PC-3 (cell line): ENCODE measurements at regions not wholly inside any gene's neighbourhood (a gene's known extent, or its start where the extent isn't known, plus 50 kb on each side); places are given as distances from the start of the nearest gene placed in this dataset.

Source experiments
- ATAC-seq: fragments of 200-7000 bp; cut with Tn5 transposase; 2 replicates; pipeline ENCODE4 v1.9.1; 2020; ENCODE audit warnings: mild to moderate bottlenecking, moderate library complexity
- BruUV-seq: library from RNA; stranded (reverse); fragments of 400-500 nt; replicated peaks from 2 replicates; lab custom pipeline; 2021; lab: Mats Ljungman, UMichigan
- CTCF ChIA-PET: fragments of 300-600 bp; sonication (Branson Sonifier 250); formaldehyde crosslinking; loops from one replicate; lab custom pipeline; 2022; ENCODE audit warnings: antibody characterized with exemption; lab: Charles Lee
- POLR2A ChIA-PET: fragments of 300-600 bp; sonication (Branson Sonifier 250); formaldehyde crosslinking; loops from one replicate; lab custom pipeline; 2022; ENCODE audit warnings: antibody characterized with exemption; ENCODE audit not compliant: unreplicated experiment; lab: Charles Lee
- DNase-seq: peaks from one replicate; pipeline ENCODE4 v3.0.0-alpha.2; 2015
- H2AFZ ChIP-seq: fragments of 300-600 bp; sonication (generic); 2 replicates; pipeline ENCODE4 v1.6.0; 2016; ENCODE audit warnings: antibody characterized with exemption, low read length
- H3F3A ChIP-seq: fragments of 300-600 bp; sonication (generic); one replicate; pipeline ENCODE4 v1.6.0; 2017; ENCODE audit warnings: antibody characterized with exemption, low read length, control low read depth, mild to moderate bottlenecking; ENCODE audit not compliant: unreplicated experiment
- H3K27ac ChIP-seq: fragments of 300-600 bp; sonication (generic); 2 replicates; pipeline ENCODE4 v1.5.1; 2016; ENCODE audit warnings: mild to moderate bottlenecking, low read length
- H3K27me3 ChIP-seq: fragments of 300-600 bp; sonication (generic); 2 replicates; pipeline ENCODE4 v1.6.1; 2016; ENCODE audit warnings: low read length, mixed read lengths
- H3K36me3 ChIP-seq: fragments of 300-600 bp; sonication (generic); 2 replicates; pipeline ENCODE4 v1.6.1; 2016; ENCODE audit warnings: low read depth, mixed run types, low read length, mixed read lengths
- H3K4me1 ChIP-seq: fragments of 300-600 bp; sonication (generic); 2 replicates; pipeline ENCODE4 v1.5.1; 2016; ENCODE audit warnings: low read length; ENCODE audit not compliant: insufficient read depth
- H3K4me2 ChIP-seq: fragments of 300-600 bp; sonication (generic); 2 replicates; pipeline ENCODE4 v1.6.0; 2016; ENCODE audit warnings: low read length
- H3K4me3 ChIP-seq: fragments of 300-600 bp; sonication (generic); 2 replicates; pipeline ENCODE4 v1.5.1; 2016; ENCODE audit warnings: mild to moderate bottlenecking, low read length, mixed read lengths
- H3K79me2 ChIP-seq: fragments of 300-600 bp; sonication (generic); 2 replicates; pipeline ENCODE4 v1.6.1; 2017; ENCODE audit warnings: low read length, mixed read lengths
- H3K9ac ChIP-seq: fragments of 300-600 bp; sonication (generic); 2 replicates; pipeline ENCODE4 v1.6.0; 2016; ENCODE audit warnings: mild to moderate bottlenecking, low read length
- H3K9me2 ChIP-seq: fragments of 300-600 bp; sonication (generic); replicated peaks from 2 replicates; pipeline ENCODE4 v1.6.1; 2016; ENCODE audit warnings: mixed run types, low read length, mixed read lengths
- H3K9me3 ChIP-seq: fragments of 300-600 bp; sonication (generic); 2 replicates; pipeline ENCODE4 v1.6.1; 2016; ENCODE audit warnings: low read length, mixed read lengths
- H4K20me1 ChIP-seq: fragments of 300-600 bp; sonication (generic); 2 replicates; pipeline ENCODE4 v1.6.1; 2016; ENCODE audit warnings: low read length, mixed read lengths
- EZH2 ChIP-seq: fragments of 300-600 bp; sonication (generic); IDR thresholded peaks from one replicate; pipeline ENCODE4 v1.6.1; 2017; ENCODE audit warnings: antibody characterized with exemption, mild to moderate bottlenecking, low read length; ENCODE audit not compliant: unreplicated experiment
- EZH2phosphoT487 ChIP-seq: fragments of 300-600 bp; sonication (generic); IDR thresholded peaks from 2 replicates; pipeline ENCODE4 v1.6.1; 2018; ENCODE audit warnings: mild to moderate bottlenecking, antibody characterized with exemption, low read length, borderline replicate concordance
- intact Hi-C: fragments of 100-400 bp; cut with micrococcal nuclease; formaldehyde crosslinking; loops from 2 replicates; pipeline ENCODE4 v1.9.0; 2023
- TF ChIP-seq, protein P1 (sequence below): fragments of 300-600 bp; sonication (generic); conservative IDR thresholded peaks from 2 replicates; pipeline ENCODE4 v1.5.1; 2017; ENCODE audit warnings: antibody characterized with exemption, low read depth, mild to moderate bottlenecking, low read length

DNA sequence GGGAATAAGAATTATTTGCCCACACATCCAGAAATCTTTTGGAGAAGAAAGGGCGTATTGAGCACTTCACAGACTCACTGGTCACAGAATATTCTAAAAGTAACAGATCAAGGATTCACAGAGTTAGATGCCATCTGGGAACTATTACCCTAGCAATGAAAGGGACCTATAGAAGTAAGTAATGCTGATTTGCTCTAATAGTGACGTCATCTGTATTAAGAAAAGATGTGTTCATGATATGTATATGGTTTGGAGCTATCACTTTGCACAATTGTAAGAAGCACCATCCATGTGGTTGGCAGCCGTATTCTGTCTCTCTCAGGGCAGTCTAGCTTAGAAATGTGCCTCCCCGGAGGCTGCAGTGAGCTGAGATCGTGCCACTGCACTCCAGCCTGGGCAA lies 52.8 kb upstream of the SV2C start:
- H3K9me3 ChIP-seq, result no peaks in the 10 kb centered on the region
- H4K20me1 ChIP-seq, result no peaks in the 10 kb centered on the region
- H3K27me3 ChIP-seq, result peaks cover 3% of the 10 kb centered on the region; the same call in 1 of the 2 replicates
- BruUV-seq, result no TSS peak
- H3K9me2 ChIP-seq, result no peaks in the 10 kb centered on the region
- DNase-seq (no peak), ATAC-seq (no peak)
- no peaks in the 10 kb centered on the region for H3K79me2 ChIP-seq
- no peak overlapping the region for H3K27ac ChIP-seq
- ChIA-PET CTCF (no interaction called here), POLR2A (no interaction called here)
- TF ChIP-seq EZH2 (no peak), EZH2phosphoT487 (no peak)
- TF ChIP-seq, protein P1, sequence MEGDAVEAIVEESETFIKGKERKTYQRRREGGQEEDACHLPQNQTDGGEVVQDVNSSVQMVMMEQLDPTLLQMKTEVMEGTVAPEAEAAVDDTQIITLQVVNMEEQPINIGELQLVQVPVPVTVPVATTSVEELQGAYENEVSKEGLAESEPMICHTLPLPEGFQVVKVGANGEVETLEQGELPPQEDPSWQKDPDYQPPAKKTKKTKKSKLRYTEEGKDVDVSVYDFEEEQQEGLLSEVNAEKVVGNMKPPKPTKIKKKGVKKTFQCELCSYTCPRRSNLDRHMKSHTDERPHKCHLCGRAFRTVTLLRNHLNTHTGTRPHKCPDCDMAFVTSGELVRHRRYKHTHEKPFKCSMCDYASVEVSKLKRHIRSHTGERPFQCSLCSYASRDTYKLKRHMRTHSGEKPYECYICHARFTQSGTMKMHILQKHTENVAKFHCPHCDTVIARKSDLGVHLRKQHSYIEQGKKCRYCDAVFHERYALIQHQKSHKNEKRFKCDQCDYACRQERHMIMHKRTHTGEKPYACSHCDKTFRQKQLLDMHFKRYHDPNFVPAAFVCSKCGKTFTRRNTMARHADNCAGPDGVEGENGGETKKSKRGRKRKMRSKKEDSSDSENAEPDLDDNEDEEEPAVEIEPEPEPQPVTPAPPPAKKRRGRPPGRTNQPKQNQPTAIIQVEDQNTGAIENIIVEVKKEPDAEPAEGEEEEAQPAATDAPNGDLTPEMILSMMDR, result no peak
- no peaks in the 10 kb centered on the region for H3F3A ChIP-seq
- H2AFZ ChIP-seq, result no peak overlapping the region
- no peak overlapping the region for H3K4me2 ChIP-seq
- no peaks in the 10 kb centered on the region for H3K36me3 ChIP-seq
- intact Hi-C loops, result no loop called here
- no peaks in the 10 kb centered on the region for H3K4me1 ChIP-seq
- no peak overlapping the region for H3K4me3 ChIP-seq
- no peak overlapping the region for H3K9ac ChIP-seq

DNA sequence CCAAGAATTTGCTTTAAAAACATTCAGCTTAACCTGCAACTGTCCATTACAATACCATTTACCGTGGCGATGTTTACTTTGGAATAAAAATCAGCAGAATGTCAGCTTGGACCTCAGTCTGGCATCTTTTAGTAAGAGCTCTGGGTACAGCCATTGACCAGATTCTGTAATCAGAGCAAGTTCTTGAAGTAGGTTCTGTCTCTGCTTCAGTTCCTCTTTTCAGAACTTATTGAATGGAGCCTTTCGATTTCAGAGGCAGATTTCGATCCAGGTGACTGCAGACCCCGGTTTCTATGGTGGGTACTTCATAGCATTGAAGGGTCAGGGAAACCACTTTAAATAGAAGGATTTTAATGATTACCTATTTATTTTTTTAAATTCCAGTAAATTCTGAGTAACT lies 53.4 kb upstream of the SV2C start:
- H4K20me1 ChIP-seq, result no peaks in the 10 kb centered on the region
- TF ChIP-seq EZH2phosphoT487 (no peak), EZH2 (no peak)
- TF ChIP-seq, protein P1, result no peak
- H3F3A ChIP-seq, result no peaks in the 10 kb centered on the region
- H3K9me3 ChIP-seq, result no peaks in the 10 kb centered on the region
- CTCF ChIA-PET, result no interaction called here
- H3K27me3 ChIP-seq, result peaks cover 5% of the 10 kb centered on the region; the same call in 1 of the 2 replicates
- H3K9ac ChIP-seq, result no peak overlapping the region
- DNase-seq, result no peak
- POLR2A ChIA-PET, result no interaction called here
- intact Hi-C loops, result no loop called here
- H3K27ac ChIP-seq, result no peak overlapping the region
- no peak for ATAC-seq
- H3K9me2 ChIP-seq, result no peaks in the 10 kb centered on the region
- no peaks in the 10 kb centered on the region for H3K4me1 ChIP-seq
- H2AFZ ChIP-seq, result no peak overlapping the region
- no peak overlapping the region for H3K4me3 ChIP-seq
- H3K79me2 ChIP-seq, result no peaks in the 10 kb centered on the region
- H3K4me2 ChIP-seq, result no peak overlapping the region
- BruUV-seq, result no TSS peak
- no peaks in the 10 kb centered on the region for H3K36me3 ChIP-seq

DNA sequence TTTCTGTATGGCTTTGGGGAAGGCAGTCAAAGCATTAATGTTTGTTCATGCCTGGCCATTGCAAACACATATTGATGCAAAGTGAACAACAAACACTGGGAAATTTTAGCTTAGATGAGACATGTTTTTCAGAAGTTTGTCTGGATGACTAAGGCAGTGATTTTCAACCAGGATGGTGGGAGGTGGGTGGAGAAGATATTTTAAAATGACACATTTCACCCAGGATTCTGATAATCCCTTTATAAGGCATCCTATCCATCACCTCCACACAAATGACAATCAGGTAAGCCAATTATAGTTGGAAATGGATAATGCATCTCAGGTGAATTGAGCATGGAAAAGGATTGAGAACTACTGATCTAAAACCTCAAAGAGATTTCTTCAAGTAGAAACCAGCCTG lies 57.4 kb upstream of the SV2C start:
- Histone ChIP-seq H4K20me1 (no peaks in the 10 kb centered on the region), H3K9ac (no peak overlapping the region), H3K79me2 (no peaks in the 10 kb centered on the region), H3K27me3 (peaks cover 12% of the 10 kb centered on the region; the same call in 1 of the 2 replicates), H3K4me2 (no peak overlapping the region), H3F3A (no peaks in the 10 kb centered on the region), H3K27ac (no peak overlapping the region), H3K9me3 (no peaks in the 10 kb centered on the region), H3K36me3 (no peaks in the 10 kb centered on the region), H3K4me1 (no peaks in the 10 kb centered on the region), H3K9me2 (no peaks in the 10 kb centered on the region), H3K4me3 (no peak overlapping the region), H2AFZ (no peak overlapping the region)
- BruUV-seq, result no TSS peak
- ATAC-seq (no peak), DNase-seq (no peak)
- intact Hi-C loops, result no loop called here
- ChIA-PET POLR2A (no interaction called here), CTCF (no interaction called here)
- no peak for TF ChIP-seq EZH2
- no peak for TF ChIP-seq EZH2phosphoT487
- TF ChIP-seq, protein P1, result no peak
